Heart left ventricle (tissue), 16 donors: ENCODE measurements at regions not wholly inside any gene's neighbourhood (a gene's known extent, or its start where the extent isn't known, plus 50 kb on each side); places are given as distances from the start of the nearest gene placed in this dataset.

Experiments used
- ATAC-seq, 4 donors: fragments of 200-7000 bp; cut with Tn5 transposase; one replicate each; pipeline ENCODE4 v1.9.1; 2020 to 2022; ENCODE audit warnings: moderate library complexity in 4 of 4, mild to moderate bottlenecking in 3 of 4, moderate number of reproducible peaks in 1 of 4
- DNase-seq, 5 donors: peaks; one replicate each; pipeline ENCODE4 v3.0.0-alpha.2; 2020
- H3K27ac ChIP-seq, 12 donors: fragments of 200-600 bp; sonication (generic) in 4 of 12; one replicate each; pipeline versions ENCODE4 v1.5.0 to v1.8.0; 2016 to 2022; ENCODE audit warnings: mild to moderate bottlenecking in 2 of 12
- H3K27me3 ChIP-seq, 9 donors: fragments of 200-600 bp; sonication (generic) in 2 of 9; one replicate each; pipeline versions ENCODE4 v1.5.1 to v1.8.0; 2016 to 2022; ENCODE audit warnings: mild to moderate bottlenecking in 3 of 9
- H3K36me3 ChIP-seq, 9 donors: fragments of 200-600 bp; sonication (generic) in 2 of 9; one replicate each; pipeline versions ENCODE4 v1.5.0 to v1.8.0; 2018 to 2022; ENCODE audit warnings: mild to moderate bottlenecking in 2 of 9
- H3K4me1 ChIP-seq, 12 donors: fragments of 200-600 bp; sonication (generic) in 4 of 12; one replicate each; pipeline versions ENCODE4 v1.5.0 to v1.8.0; 2016 to 2022; ENCODE audit warnings: mild to moderate bottlenecking in 3 of 12
- H3K4me3 ChIP-seq, 12 donors: fragments of 200-600 bp; sonication (generic) in 4 of 12; one replicate each; pipeline versions ENCODE4 v1.5.0 to v1.8.0; 2017 to 2022; ENCODE audit warnings: mild to moderate bottlenecking in 9 of 12, moderate library complexity in 4 of 12
- H3K9me3 ChIP-seq, 12 donors: fragments of 200-600 bp; sonication (generic) in 4 of 12; one replicate each; pipeline versions ENCODE4 v1.5.0 to v1.8.0; 2016 to 2022; ENCODE audit warnings: mild to moderate bottlenecking in 1 of 12
- CTCF ChIP-seq, 12 donors: fragments of 200-600 bp; sonication (generic) in 4 of 12; IDR thresholded peaks; one replicate each; pipeline versions ENCODE4 v1.5.0 to v1.8.0; 2018 to 2022; ENCODE audit warnings: antibody characterized with exemption in 12 of 12, mild to moderate bottlenecking in 5 of 12
- POLR2A ChIP-seq, 2 donors: fragments of 450-650 bp; IDR thresholded peaks; one replicate each; pipeline ENCODE4 v1.6.1; 2017; ENCODE audit warnings: antibody characterized with exemption in 2 of 2, mild to moderate bottlenecking in 2 of 2, moderate library complexity in 2 of 2
- WGBS, 4 donors: extraction: QIAGEN DNeasy Blood & Tissue Kit in 2 of 4; methylation state at CpG; one replicate each; pipeline versions ENCODE4 v1.1.5 to v1.1.7; 2013 to 2018; 5-methylcytosine and 5-hydroxymethylcytosine counted together
- intact Hi-C, 10 donors: fragments of 100-400 bp; cut with DNase I; formaldehyde crosslinking; loops; one replicate each; pipeline versions ENCODE4 v1.11.1 to v1.14.2; 2022
- donor health status: ischemic (EF 13 %, LVEDD 7.1; RV severe dilation, severe dysfunction).
- donor health status: healthy with polysubstance abuse.
- donor health status: DM: no; HTN: yes; CAD: no.
- donor health status: DM: no; HTN: no; CAD: no.
- donor health status: ischemic (EF 25% LVEDD 6.9; RV normal size, moderate dysfunction).
- donor health status: ischemic (EF 25% LVEDD 5.7; RV mildly dilated, moderate dysfunction).
- donor health status: healthy.
- donor health status: DM: yes; HTN: yes; CAD: no.
- donor health status: ischemic (EF 35%, LVEDD 5.7; RV mildly dilated, moderate dysfunction).
- donor health status: nonischemic (EF 11% LVEDD 7.7; RV severe dilation, severe dysfunction).
- donor health status: DM: yes; HTN: yes; CAD: no.
- donor health status: PGD.
- donor health status: ischemic (EF 29% LVEDD 5.4; RV normal size, mild dysfunction).
- donor health status: nonischemic (EF 23%, LVEDD 6.1; RV moderate dilation, normal function).

GRCh38 chr2:53584986-53585385, 182.6 kb upstream of the CHAC2 start:
- H3K27me3 ChIP-seq, result no peaks in the 10 kb centered on the region
- ATAC-seq (no peak), DNase-seq (no peak)
- H3K4me1 ChIP-seq, result no peaks in the 10 kb centered on the region
- H3K36me3 ChIP-seq, result no peaks in the 10 kb centered on the region
- no peak for TF ChIP-seq POLR2A (IDR thresholded peaks at IDR 0.05)
- TF ChIP-seq CTCF (IDR thresholded peaks at IDR 0.05), result no peak
- H3K9me3 ChIP-seq, result no peaks in the 10 kb centered on the region
- no peak overlapping the region for H3K4me3 ChIP-seq
- 78 to 92% (median 82%) methylated on average over 5 of the region's 5 CpGs for WGBS, 4 donors
- intact Hi-C loops, result no loop called here
- no peak overlapping the region for H3K27ac ChIP-seq

DNA sequence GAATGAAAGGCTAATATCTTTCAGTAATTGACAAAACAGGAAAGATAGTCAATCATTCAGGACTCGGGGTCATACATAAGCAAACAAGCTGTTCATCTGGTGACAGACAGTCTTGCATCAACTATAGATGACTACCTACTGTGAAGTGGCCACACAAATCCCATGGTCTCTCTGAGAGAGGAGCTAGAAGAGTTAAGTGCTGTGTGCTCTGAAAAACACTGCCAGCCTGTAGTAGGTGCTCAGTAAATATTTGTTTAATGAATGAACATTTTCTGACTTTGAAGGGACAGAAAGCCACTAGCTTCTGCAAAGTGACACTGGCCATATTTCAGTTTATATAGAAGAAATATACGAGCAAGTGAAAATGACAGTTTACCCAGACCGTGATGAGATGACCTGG, 184.0 kb upstream of the CHAC2 start:
- ATAC-seq (no peak), DNase-seq (no peak)
- Histone ChIP-seq H3K27me3 (no peaks in the 10 kb centered on the region), H3K4me1 (no peaks in the 10 kb centered on the region), H3K36me3 (no peaks in the 10 kb centered on the region), H3K4me3 (no peak overlapping the region), H3K27ac (no peak overlapping the region), H3K9me3 (no peaks in the 10 kb centered on the region)
- TF ChIP-seq POLR2A (IDR thresholded peaks at IDR 0.05) (no peak), CTCF (IDR thresholded peaks at IDR 0.05) (no peak)
- intact Hi-C loops, result no loop called here
- WGBS, 4 donors, result 82 to 86% (median 84%) methylated on average over 3 of the region's 3 CpGs

DNA sequence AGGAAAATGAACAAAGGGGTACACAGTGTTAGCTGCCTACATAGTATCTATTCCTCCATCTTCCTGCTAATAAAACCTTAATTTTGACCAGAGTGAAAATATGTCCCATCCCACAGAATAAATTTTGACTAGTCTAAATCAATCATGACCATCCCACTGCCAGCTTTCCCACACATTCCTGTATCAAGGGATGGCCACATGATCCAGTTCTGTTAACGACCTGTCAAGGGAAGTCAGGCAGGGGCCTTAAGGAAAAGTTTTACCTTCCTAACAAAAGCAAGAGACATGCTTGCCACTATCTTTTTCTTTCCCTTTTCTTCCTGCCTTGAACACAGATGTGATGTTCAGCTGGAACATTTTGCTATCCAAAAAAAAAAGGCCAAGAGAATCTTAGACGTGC, 185.0 kb upstream of the CHAC2 start:
- Histone ChIP-seq H3K9me3 (no peaks in the 10 kb centered on the region), H3K27ac (no peak overlapping the region), H3K4me1 (no peaks in the 10 kb centered on the region), H3K4me3 (no peak overlapping the region), H3K36me3 (no peaks in the 10 kb centered on the region), H3K27me3 (no peaks in the 10 kb centered on the region)
- WGBS, 4 donors, result 33 to 45% (median 37%) methylated on average over 2 of the region's 2 CpGs
- intact Hi-C loops, result no loop called here
- no peak for DNase-seq
- TF ChIP-seq CTCF (IDR thresholded peaks at IDR 0.05) (no peak), POLR2A (IDR thresholded peaks at IDR 0.05) (no peak)
- no peak for ATAC-seq

DNA sequence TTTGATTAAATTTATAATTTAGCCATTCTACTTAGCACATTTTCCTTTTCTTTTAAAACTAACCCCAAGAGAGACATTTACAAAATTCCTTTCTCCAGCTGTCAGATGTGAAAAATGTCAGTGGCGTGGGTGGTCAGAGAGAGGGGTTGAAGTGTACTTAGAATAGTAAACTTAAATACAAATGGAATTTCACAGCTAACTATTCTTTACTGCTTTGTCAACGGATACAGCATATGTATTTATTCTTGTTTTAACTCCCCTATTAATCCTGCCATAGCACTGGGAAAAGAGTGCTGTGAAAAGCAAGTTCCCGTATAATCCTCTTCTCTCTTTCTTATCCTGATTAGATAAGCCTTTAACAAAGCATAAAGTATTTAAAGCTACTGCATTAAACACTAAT, 191.4 kb upstream of the CHAC2 start:
- DNase-seq (no peak), ATAC-seq (peak in 1 of 4 donors; percentile 57)
- intact Hi-C loops, result no loop called here
- 49 to 61% (median 58%) methylated on average over 3 of the region's 3 CpGs for WGBS, 4 donors
- no peaks in the 10 kb centered on the region for H3K9me3 ChIP-seq
- no peaks in the 10 kb centered on the region for H3K27me3 ChIP-seq
- peaks cover 0 to 5% (median 0%) of the 10 kb centered on the region in 12 donors for H3K4me1 ChIP-seq
- no peaks in the 10 kb centered on the region for H3K36me3 ChIP-seq
- peak overlapping the region in 2 of 12 donors; percentile 4 to 38 for H3K4me3 ChIP-seq
- TF ChIP-seq CTCF (IDR thresholded peaks at IDR 0.05) (no peak), POLR2A (IDR thresholded peaks at IDR 0.05) (no peak)
- H3K27ac ChIP-seq, result peak overlapping the region in 4 of 12 donors; percentile 14 to 29 (median 21)
